Testis (tissue), 2 donors: ENCODE measurements at regions not wholly inside any gene's neighbourhood (a gene's known extent, or its start where the extent isn't known, plus 50 kb on each side); places are given as distances from the start of the nearest gene placed in this dataset.

Source experiments
- DNase-seq: peaks from one replicate; pipeline ENCODE4 v3.0.0-alpha.2; 2019
- H3K27ac ChIP-seq, 2 donors: fragments of 200-600 bp; sonication (generic); one replicate each; pipeline ENCODE4 v1.5.1; 2019
- H3K27me3 ChIP-seq: fragments of 200-600 bp; sonication (generic); one replicate; pipeline ENCODE4 v1.5.1; 2019
- H3K36me3 ChIP-seq: fragments of 200-600 bp; sonication (generic); one replicate; pipeline ENCODE4 v1.5.1; 2017; ENCODE audit warnings: low read depth; ENCODE audit errors: missing control alignments
- H3K4me1 ChIP-seq: fragments of 200-600 bp; sonication (generic); one replicate; pipeline ENCODE4 v1.5.1; 2019
- H3K4me3 ChIP-seq, 2 donors: fragments of 200-600 bp; sonication (generic); one replicate each; pipeline ENCODE4 v1.5.1; 2017 to 2019
- H3K9me3 ChIP-seq: fragments of 200-600 bp; sonication (generic); one replicate; pipeline ENCODE4 v1.5.1; 2017
- POLR2A ChIP-seq: fragments of 450-650 bp; IDR thresholded peaks from one replicate; pipeline ENCODE4 v1.6.1; 2017; ENCODE audit warnings: antibody characterized with exemption, mild to moderate bottlenecking, moderate library complexity
- WGBS, 2 donors: methylation state at CpG; one replicate each; pipeline ENCODE4 v1.1.5; 2018; 5-methylcytosine and 5-hydroxymethylcytosine counted together
- intact Hi-C: fragments of 100-400 bp; cut with DNase I; formaldehyde crosslinking; loops from one replicate; pipeline ENCODE4 v1.15.1; 2023; ENCODE audit warnings: low total_unique reads
- TF ChIP-seq, protein P1 (sequence below), 3 experiments: fragments of 450-650 bp in 2 of 3; fragments of 200-600 bp in 1 of 3; sonication (generic) in 1 of 3; IDR thresholded peaks; one replicate each; pipeline ENCODE4 v1.5.1; 2016 to 2019; ENCODE audit warnings: antibody characterized with exemption in 3 of 3, mild to moderate bottlenecking in 2 of 3, moderate library complexity in 1 of 3

- no peaks in the 10 kb centered on the region for H3K9me3 ChIP-seq
- intact Hi-C loops: no loop called here
- WGBS, 2 donors: 87% methylated on average over 3 of the region's 3 CpGs
- no peak for DNase-seq
- no peak for TF ChIP-seq POLR2A
- TF ChIP-seq, protein P1, sequence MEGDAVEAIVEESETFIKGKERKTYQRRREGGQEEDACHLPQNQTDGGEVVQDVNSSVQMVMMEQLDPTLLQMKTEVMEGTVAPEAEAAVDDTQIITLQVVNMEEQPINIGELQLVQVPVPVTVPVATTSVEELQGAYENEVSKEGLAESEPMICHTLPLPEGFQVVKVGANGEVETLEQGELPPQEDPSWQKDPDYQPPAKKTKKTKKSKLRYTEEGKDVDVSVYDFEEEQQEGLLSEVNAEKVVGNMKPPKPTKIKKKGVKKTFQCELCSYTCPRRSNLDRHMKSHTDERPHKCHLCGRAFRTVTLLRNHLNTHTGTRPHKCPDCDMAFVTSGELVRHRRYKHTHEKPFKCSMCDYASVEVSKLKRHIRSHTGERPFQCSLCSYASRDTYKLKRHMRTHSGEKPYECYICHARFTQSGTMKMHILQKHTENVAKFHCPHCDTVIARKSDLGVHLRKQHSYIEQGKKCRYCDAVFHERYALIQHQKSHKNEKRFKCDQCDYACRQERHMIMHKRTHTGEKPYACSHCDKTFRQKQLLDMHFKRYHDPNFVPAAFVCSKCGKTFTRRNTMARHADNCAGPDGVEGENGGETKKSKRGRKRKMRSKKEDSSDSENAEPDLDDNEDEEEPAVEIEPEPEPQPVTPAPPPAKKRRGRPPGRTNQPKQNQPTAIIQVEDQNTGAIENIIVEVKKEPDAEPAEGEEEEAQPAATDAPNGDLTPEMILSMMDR (IDR thresholded peaks at IDR 0.05): no peak
- no peaks in the 10 kb centered on the region for H3K36me3 ChIP-seq
- no peaks in the 10 kb centered on the region for H3K27me3 ChIP-seq
- H3K4me3 ChIP-seq: no peak overlapping the region
- no peak overlapping the region for H3K27ac ChIP-seq
- no peaks in the 10 kb centered on the region for H3K4me1 ChIP-seq
Measured at GRCh38 chr18:23386317-23386716, 66.8 kb upstream of the RIOK3 start.

DNA sequence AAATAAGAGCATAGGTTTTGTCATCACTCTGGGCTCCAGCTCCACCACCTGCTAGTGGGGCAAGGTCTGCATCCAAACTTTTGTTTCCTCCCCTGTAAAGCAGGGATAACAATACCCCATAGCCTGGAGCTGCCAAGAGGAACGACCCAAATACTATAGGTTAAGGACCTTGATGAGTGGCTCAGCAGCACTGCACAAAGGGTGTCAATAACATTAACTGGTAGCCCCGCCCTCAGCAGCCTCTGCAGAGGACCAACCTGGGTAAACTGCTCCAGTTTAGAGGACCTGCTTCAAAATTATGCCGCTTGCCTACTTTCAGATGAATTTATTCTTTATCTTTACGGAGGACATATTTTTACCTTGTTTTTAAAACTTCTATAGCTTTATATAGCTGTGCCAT is 65.8 kb upstream of the RIOK3 start:
- no peak for DNase-seq
- H3K27me3 ChIP-seq: no peaks in the 10 kb centered on the region
- H3K36me3 ChIP-seq: no peaks in the 10 kb centered on the region
- intact Hi-C loops: no loop called here
- H3K4me1 ChIP-seq: no peaks in the 10 kb centered on the region
- H3K27ac ChIP-seq: no peak overlapping the region
- no peak overlapping the region for H3K4me3 ChIP-seq
- TF ChIP-seq POLR2A: no peak
- TF ChIP-seq, protein P1 (IDR thresholded peaks at IDR 0.05): no peak
- H3K9me3 ChIP-seq: no peaks in the 10 kb centered on the region
- 80 to 93% methylated on average over 4 of the region's 4 CpGs for WGBS, 2 donors

DNA sequence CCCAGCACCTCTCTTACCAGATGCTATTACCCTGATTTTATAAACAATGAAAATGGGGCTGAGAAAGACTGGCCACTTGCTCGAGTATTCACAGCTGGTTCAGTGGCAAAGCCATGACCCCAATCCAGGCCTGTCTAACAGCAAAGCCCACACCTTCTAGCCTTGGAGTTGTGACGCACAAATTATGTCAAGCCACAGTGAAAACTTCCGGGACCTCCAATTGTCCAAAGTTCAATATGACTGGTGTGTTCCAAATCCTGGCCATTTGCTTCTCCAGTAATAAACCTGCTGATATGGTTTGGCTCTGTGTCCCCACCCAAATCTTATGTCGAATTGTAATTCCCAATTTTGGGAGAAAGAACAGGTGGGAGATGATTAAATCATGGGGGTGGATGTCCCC is 64.7 kb upstream of the RIOK3 start:
- no peak for TF ChIP-seq POLR2A
- TF ChIP-seq, protein P1 (IDR thresholded peaks at IDR 0.05): no peak
- no peaks in the 10 kb centered on the region for H3K36me3 ChIP-seq

DNA sequence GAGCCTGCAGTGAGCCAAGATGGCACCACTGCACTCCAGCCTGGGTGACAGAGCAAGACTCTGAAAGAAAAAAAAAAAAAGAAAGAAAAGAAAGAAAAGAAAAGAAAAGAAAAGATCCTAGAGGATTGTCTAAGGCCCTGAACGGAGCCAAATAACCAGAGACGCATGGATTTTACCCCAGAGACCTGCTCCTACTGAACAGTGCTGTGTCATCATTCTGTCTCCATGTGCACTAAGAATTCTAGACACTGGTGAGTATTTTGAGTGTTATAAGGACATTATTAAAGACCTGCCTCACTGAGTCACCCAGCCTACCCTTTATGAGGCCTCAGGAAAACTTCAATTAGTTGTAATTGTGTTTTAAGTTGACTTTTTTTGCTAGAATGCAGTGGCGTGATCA is 61.9 kb upstream of the RIOK3 start:
- 85 to 95% methylated on average over 3 of the region's 3 CpGs for WGBS, 2 donors
- no peak for TF ChIP-seq POLR2A
- TF ChIP-seq, protein P1 (IDR thresholded peaks at IDR 0.05): no peak
- Histone ChIP-seq H3K27me3 (no peaks in the 10 kb centered on the region), H3K36me3 (no peaks in the 10 kb centered on the region), H3K4me1 (no peaks in the 10 kb centered on the region), H3K4me3 (no peak overlapping the region), H3K27ac (no peak overlapping the region), H3K9me3 (no peaks in the 10 kb centered on the region)
- intact Hi-C loops: no loop called here
- no peak for DNase-seq

More for the DNA sequence above, 64.7 kb upstream of the RIOK3 start:
- 92 to 96% methylated on average over 4 of the region's 4 CpGs for WGBS, 2 donors
- H3K4me3 ChIP-seq: no peak overlapping the region
- no peaks in the 10 kb centered on the region for H3K4me1 ChIP-seq
- intact Hi-C loops: no loop called here
- H3K27ac ChIP-seq: no peak overlapping the region
- H3K9me3 ChIP-seq: no peaks in the 10 kb centered on the region
- H3K27me3 ChIP-seq: no peaks in the 10 kb centered on the region
- no peak for DNase-seq

DNA sequence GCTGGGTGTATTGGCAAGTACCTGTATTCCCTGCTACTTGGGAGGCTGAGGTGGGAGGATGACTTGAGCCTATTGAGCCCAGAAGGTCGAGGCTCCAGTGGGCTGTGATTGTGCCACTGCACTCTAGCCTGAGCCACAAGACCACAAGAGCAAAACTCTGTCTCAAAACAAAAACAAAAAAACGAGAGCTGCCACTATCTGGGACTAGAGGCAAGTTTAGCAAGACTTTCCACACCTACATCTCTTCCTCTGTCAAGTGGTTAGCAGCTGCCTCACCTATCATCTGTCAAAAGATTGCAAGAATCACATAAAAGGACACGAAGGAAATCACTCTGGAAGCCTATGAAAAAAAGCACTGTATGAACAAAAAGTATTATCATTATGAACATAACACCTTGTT is 55.2 kb upstream of the RIOK3 start:
- Histone ChIP-seq H3K36me3 (no peaks in the 10 kb centered on the region), H3K27me3 (no peaks in the 10 kb centered on the region), H3K4me1 (peaks cover 3% of the 10 kb centered on the region), H3K4me3 (no peak overlapping the region), H3K27ac (no peak overlapping the region), H3K9me3 (no peaks in the 10 kb centered on the region)
- WGBS, 2 donors: 73 to 87% methylated on average over 3 of the region's 3 CpGs
- intact Hi-C loops: no loop called here
- no peak for TF ChIP-seq POLR2A
- TF ChIP-seq, protein P1 (IDR thresholded peaks at IDR 0.05): no peak
- no peak for DNase-seq
